HepG2 (cell line): ENCODE measurements at regions not wholly inside any gene's neighbourhood (a gene's known extent, or its start where the extent isn't known, plus 50 kb on each side); places are given as distances from the start of the nearest gene placed in this dataset.
A peak's percentile ranks its signal among the peaks of the same experiment; 100 is the strongest.

Source experiments
- ATAC-seq: fragments of 200-7000 bp; cut with Tn5 transposase; 3 replicates; pipeline ENCODE4 v1.9.1; 2020; ENCODE audit warnings: mild to moderate bottlenecking, moderate library complexity
- BruUV-seq: library from RNA; stranded (reverse); fragments of 400-500 nt; replicated peaks from 2 replicates; lab custom pipeline; 2021; lab: Mats Ljungman, UMichigan
- CTCF ChIA-PET: fragments of 300-600 bp; formaldehyde crosslinking; extraction: SDS; loops from one replicate; lab custom pipeline; 2021; ENCODE audit warnings: low total read pairs, inconsistent platforms, low intra/inter-chr PET ratio; lab: Yijun Ruan, JAX
- POLR2A ChIA-PET: fragments of 350-600 bp; sonication (Branson Sonifier 250); formaldehyde crosslinking; loops from one replicate; lab custom pipeline; 2020; ENCODE audit warnings: antibody characterized with exemption, inconsistent platforms; lab: Yijun Ruan, JAX
- DNase-seq: peaks from one replicate; pipeline ENCODE4 v3.0.0-alpha.2; 2015; ENCODE audit warnings: low spot score
- FAIRE-seq: peaks from 3 replicates; lab custom pipeline; 2011; peaks lifted over from hg19 to GRCh38; lab: Jason Lieb, UNC
- H2AFZ ChIP-seq: one replicate; pipeline ENCODE4 v1.6.1; 2011; ENCODE audit warnings: low read length, inconsistent platforms
- H3K27ac ChIP-seq: fragments of 300-600 bp; 3 replicates; pipeline ENCODE4 v1.8.0; 2011; ENCODE audit warnings: mixed run types, mild to moderate bottlenecking, mixed read lengths, low read length, inconsistent platforms; ENCODE audit not compliant: insufficient read depth; ENCODE audit errors: extremely low read length
- H3K27me3 ChIP-seq, 2 experiments: fragments of 200-600 bp in 1 of 2; 2 replicates in 1 of 2; 3 replicates in 1 of 2; pipeline versions ENCODE4 v1.6.0 to v1.8.0; 2011; ENCODE audit warnings: low read length in 2 of 2, mild to moderate bottlenecking in 2 of 2, moderate library complexity in 2 of 2, inconsistent platforms in 1 of 2; ENCODE audit not compliant: insufficient read depth in 2 of 2, control insufficient read depth in 1 of 2
- H3K36me3 ChIP-seq, 2 experiments: fragments of 200-600 bp in 1 of 2; replicated peaks in 1 of 2; 2 replicates in 1 of 2; 3 replicates in 1 of 2; pipeline versions ENCODE4 v1.5.1 to v1.8.0; 2011; ENCODE audit warnings: low read length in 2 of 2, inconsistent platforms in 1 of 2; ENCODE audit not compliant: insufficient read depth in 2 of 2, control insufficient read depth in 1 of 2
- H3K4me1 ChIP-seq: 2 replicates; pipeline ENCODE4 v1.5.1; 2012; ENCODE audit warnings: low read length, inconsistent platforms; ENCODE audit not compliant: insufficient read depth
- H3K4me2 ChIP-seq: 2 replicates; pipeline ENCODE4 v1.6.0; 2011; ENCODE audit warnings: low read depth, low read length, inconsistent platforms
- H3K4me3 ChIP-seq, 3 experiments: fragments of 200-600 bp in 1 of 3; sonication (generic), shearing (Covaris generic) in 1 of 3; replicated peaks in 1 of 3; 2 replicates each; pipeline ENCODE4 v1.5.1; 2011 to 2016; ENCODE audit warnings: low read length in 3 of 3, inconsistent platforms in 2 of 3, low read depth in 2 of 3, mild to moderate bottlenecking in 2 of 3, control low read depth in 1 of 3, mixed read lengths in 1 of 3; ENCODE audit not compliant: insufficient read depth in 1 of 3
- H3K79me2 ChIP-seq: one replicate; pipeline ENCODE4 v1.6.1; 2011; ENCODE audit warnings: low read length, inconsistent platforms; ENCODE audit not compliant: insufficient read depth
- H3K9ac ChIP-seq: 2 replicates; pipeline ENCODE4 v1.6.0; 2011; ENCODE audit warnings: mild to moderate bottlenecking, low read depth, low read length, inconsistent platforms; ENCODE audit not compliant: insufficient read depth
- H3K9me3 ChIP-seq: 2 replicates; pipeline ENCODE4 v1.5.1; 2012; ENCODE audit warnings: mild to moderate bottlenecking, low read length
- H4K20me1 ChIP-seq: 2 replicates; pipeline ENCODE4 v1.6.0; 2011; ENCODE audit warnings: inconsistent platforms, mild to moderate bottlenecking, low read length, moderate library complexity; ENCODE audit not compliant: insufficient read depth
- ARNT ChIP-seq: fragments of 450-650 bp; IDR thresholded peaks from 2 replicates; pipeline ENCODE4 v1.6.1; 2017
- BRCA1 ChIP-seq: sonication (generic); formaldehyde crosslinking; IDR thresholded peaks from 2 replicates; pipeline ENCODE4 v1.4.0; 2020; ENCODE audit warnings: missing genetic modification reagents
- MATR3 ChIP-seq: sonication (generic); formaldehyde crosslinking; IDR thresholded peaks from 2 replicates; pipeline ENCODE4 v1.4.0; 2020; ENCODE audit warnings: missing genetic modification reagents
- MEF2D ChIP-seq: sonication (generic); formaldehyde crosslinking; IDR thresholded peaks from 2 replicates; pipeline ENCODE4 v1.5.1; 2020; ENCODE audit warnings: mild to moderate bottlenecking, missing genetic modification reagents
- NR2C2 ChIP-seq: sonication (generic); formaldehyde crosslinking; IDR thresholded peaks from 2 replicates; pipeline ENCODE4 v1.4.0; 2020; ENCODE audit warnings: missing genetic modification reagents, mild to moderate bottlenecking, moderate library complexity, borderline replicate concordance
- PHF20 ChIP-seq: sonication (generic); formaldehyde crosslinking; IDR thresholded peaks from 2 replicates; pipeline ENCODE4 v1.5.0; 2020; ENCODE audit warnings: mild to moderate bottlenecking, missing genetic modification reagents
- RFX1 ChIP-seq: fragments of 450-650 bp; IDR thresholded peaks from 2 replicates; pipeline ENCODE4 v1.6.1; 2017
- TAF1 ChIP-seq: sonication (generic); formaldehyde crosslinking; IDR thresholded peaks from 2 replicates; pipeline ENCODE4 v1.4.0; 2020; ENCODE audit warnings: missing genetic modification reagents
- TIGD3 ChIP-seq: sonication (generic); formaldehyde crosslinking; IDR thresholded peaks from 2 replicates; pipeline ENCODE4 v1.5.1; 2020; ENCODE audit warnings: mild to moderate bottlenecking, missing genetic modification reagents, borderline replicate concordance
- ZNF24 ChIP-seq: fragments of 450-650 bp; IDR thresholded peaks from 2 replicates; pipeline ENCODE4 v1.6.1; 2017; ENCODE audit warnings: antibody characterized with exemption, mild to moderate bottlenecking
- ZNF431 ChIP-seq: sonication (generic); formaldehyde crosslinking; IDR thresholded peaks from 2 replicates; pipeline ENCODE4 v1.9.0; 2022; ENCODE audit warnings: missing genetic modification reagents, low read depth, mild to moderate bottlenecking, borderline replicate concordance
- ZNF609 ChIP-seq: sonication (generic); formaldehyde crosslinking; IDR thresholded peaks from 2 replicates; pipeline ENCODE4 v1.4.0; 2020; ENCODE audit warnings: mild to moderate bottlenecking, missing genetic modification reagents, borderline replicate concordance
- ZNF616 ChIP-seq: sonication (generic); formaldehyde crosslinking; IDR thresholded peaks from 2 replicates; pipeline ENCODE4 v1.5.0; 2020; ENCODE audit warnings: low read depth, mild to moderate bottlenecking, missing genetic modification reagents
- ZNF841 ChIP-seq: sonication (generic); formaldehyde crosslinking; IDR thresholded peaks from 2 replicates; pipeline ENCODE4 v1.8.1; 2023; ENCODE audit warnings: missing genetic modification reagents, borderline replicate concordance
- ZZZ3 ChIP-seq: sonication (generic); formaldehyde crosslinking; IDR thresholded peaks from 2 replicates; pipeline ENCODE4 v1.4.0; 2020; ENCODE audit warnings: missing genetic modification reagents, mild to moderate bottlenecking, borderline replicate concordance
- WGBS: methylation state at CpG from one replicate; pipeline ENCODE4 v1.1.6; 2017; ENCODE audit warnings: low lambda C conversion rate; 5-methylcytosine and 5-hydroxymethylcytosine counted together
- in situ Hi-C: cut with HindIII; loops from 2 replicates; pipeline ENCODE4 v1.10.0; 2017; ENCODE audit warnings: low pct_unique_long_range_greater_than_20kb; ENCODE audit not compliant: extremely low pct_ligation_motif_present
- intact Hi-C: fragments of 100-400 bp; cut with micrococcal nuclease; formaldehyde crosslinking; loops from one replicate; pipeline ENCODE4 v1.10.0; 2022; ENCODE audit not compliant: unreplicated experiment
- TF ChIP-seq, protein P1 (sequence below): sonication (generic); formaldehyde crosslinking; IDR thresholded peaks from 2 replicates; pipeline ENCODE4 v1.8.1; 2022; ENCODE audit warnings: mild to moderate bottlenecking, missing genetic modification reagents

- H3K4me2 ChIP-seq = no peak overlapping the region
- peaks cover 3 to 52% of the 10 kb centered on the region in 2 experiments; a peak in 4 of 5 replicates for H3K27me3 ChIP-seq
- FAIRE-seq (no peak), DNase-seq (no peak), ATAC-seq (peak; percentile 27; the same call in 2 of the 3 replicates)
- no peaks in the 10 kb centered on the region for H3K9me3 ChIP-seq
- POLR2A ChIA-PET = no interaction called here
- in situ Hi-C loops = no loop called here
- no peak overlapping the region for H3K27ac ChIP-seq
- no TSS peak for BruUV-seq
- no peaks in the 10 kb centered on the region for H4K20me1 ChIP-seq
- TF ChIP-seq MEF2D (CRISPR knock-in tag) = no peak
- no peak for TF ChIP-seq TAF1 (CRISPR knock-in tag)
- no peak for TF ChIP-seq NR2C2 (CRISPR knock-in tag)
- TF ChIP-seq, protein P1, sequence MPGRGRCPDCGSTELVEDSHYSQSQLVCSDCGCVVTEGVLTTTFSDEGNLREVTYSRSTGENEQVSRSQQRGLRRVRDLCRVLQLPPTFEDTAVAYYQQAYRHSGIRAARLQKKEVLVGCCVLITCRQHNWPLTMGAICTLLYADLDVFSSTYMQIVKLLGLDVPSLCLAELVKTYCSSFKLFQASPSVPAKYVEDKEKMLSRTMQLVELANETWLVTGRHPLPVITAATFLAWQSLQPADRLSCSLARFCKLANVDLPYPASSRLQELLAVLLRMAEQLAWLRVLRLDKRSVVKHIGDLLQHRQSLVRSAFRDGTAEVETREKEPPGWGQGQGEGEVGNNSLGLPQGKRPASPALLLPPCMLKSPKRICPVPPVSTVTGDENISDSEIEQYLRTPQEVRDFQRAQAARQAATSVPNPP (CRISPR knock-in tag) = no peak
- TF ChIP-seq ZNF616 (CRISPR knock-in tag) = no peak
- no peak for TF ChIP-seq MATR3
- TF ChIP-seq ZNF431 (CRISPR knock-in tag) = no peak
- TF ChIP-seq BRCA1 (CRISPR knock-in tag) = no peak
- TF ChIP-seq ZZZ3 (CRISPR knock-in tag) = no peak
- TF ChIP-seq ZNF24 = no peak
- no peak for TF ChIP-seq ZNF609 (CRISPR knock-in tag)
- no peak for TF ChIP-seq PHF20 (CRISPR knock-in tag)
- no peak for TF ChIP-seq ARNT
- no peak for TF ChIP-seq TIGD3
- TF ChIP-seq RFX1 = no peak
- TF ChIP-seq ZNF841 (CRISPR knock-in tag) = no peak
- TF ChIP-seq, all 625 proteins: peak for 0
- no peaks in the 10 kb centered on the region for H3K36me3 ChIP-seq
- no peak overlapping the region for H2AFZ ChIP-seq
- WGBS = 6% methylated on average over 5 of the region's 7 CpGs
- H3K4me1 ChIP-seq = no peaks in the 10 kb centered on the region
- no peaks in the 10 kb centered on the region for H3K79me2 ChIP-seq
- H3K9ac ChIP-seq = no peak overlapping the region
- no peak overlapping the region for H3K4me3 ChIP-seq
- CTCF ChIA-PET = no interaction called here
- intact Hi-C loops = no loop called here
Observed at GRCh38 chr3:14345496-14346150, 56.8 kb upstream of the SLC6A6 start.
